ENCODE measurements at regions not wholly inside any gene's neighbourhood (a gene's known extent, or its start where the extent isn't known, plus 50 kb on each side); places are given as distances from the start of the nearest gene placed in this dataset.

DNA sequence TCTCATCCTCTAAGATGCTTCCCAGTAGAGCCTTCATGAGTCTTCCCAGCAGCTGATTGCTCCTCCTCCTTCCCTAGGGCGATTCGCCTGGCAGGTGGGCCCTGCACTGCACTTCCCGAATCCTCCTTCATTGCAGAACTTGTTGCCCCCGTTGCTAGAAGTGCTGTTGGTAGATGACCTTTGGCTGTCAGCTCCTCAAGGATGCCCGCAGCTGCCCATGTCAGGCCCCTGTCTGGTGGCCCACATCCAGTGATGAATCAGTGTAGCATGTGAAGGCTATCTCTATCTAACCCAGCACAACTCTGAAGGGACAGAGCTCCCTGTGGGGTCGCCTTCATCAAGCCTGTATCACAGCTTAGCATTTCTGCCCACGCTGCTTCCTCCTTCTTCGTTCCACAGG lies 52.1 kb upstream of the F3 start:
- H3K4me1 ChIP-seq (ENCODE audit: insufficient read depth, low read length): peaks cover 5% of the 10 kb centered on the region; the same call in 1 of the 2 replicates
- WGBS: 86% methylated on average over 8 of the region's 8 CpGs
- no peaks in the 10 kb centered on the region for H3K9me3 ChIP-seq (ENCODE audit: insufficient read depth, low read depth, low read length)
- H3K27me3 ChIP-seq (ENCODE audit: insufficient read depth, low read length): no peaks in the 10 kb centered on the region
- no peak overlapping the region for H3K9ac ChIP-seq (ENCODE audit: low read depth, low read length)
- no peak overlapping the region for H3K4me3 ChIP-seq (ENCODE audit: low read length)
- H3K27ac ChIP-seq (ENCODE audit: low read depth, low read length): no peak overlapping the region
- H3K36me3 ChIP-seq (ENCODE audit: insufficient read depth, low read length): no peaks in the 10 kb centered on the region

DNA sequence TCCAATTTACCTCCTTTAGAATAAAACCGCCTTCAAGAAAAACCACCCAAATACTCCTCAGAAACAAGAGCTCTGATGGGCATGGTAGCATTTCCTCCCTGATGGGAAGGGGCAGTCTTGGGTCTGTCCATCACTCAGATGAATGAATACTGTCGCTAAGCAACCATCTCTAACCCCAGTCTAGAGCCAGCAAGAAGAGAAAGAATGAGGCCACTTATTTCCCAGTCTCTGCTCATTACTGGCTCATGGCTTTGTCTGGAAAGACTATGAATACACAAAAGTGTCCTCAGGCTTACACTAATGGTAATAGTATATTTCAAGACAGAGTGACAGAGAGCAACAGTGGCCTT lies 51.0 kb upstream of the F3 start:
- no peak overlapping the region for H3K27ac ChIP-seq (ENCODE audit: low read depth, low read length)
- H3K36me3 ChIP-seq (ENCODE audit: insufficient read depth, low read length): no peaks in the 10 kb centered on the region
- H3K4me3 ChIP-seq (ENCODE audit: low read length): no peak overlapping the region
- H3K9ac ChIP-seq (ENCODE audit: low read depth, low read length): no peak overlapping the region
- H3K4me1 ChIP-seq (ENCODE audit: insufficient read depth, low read length): peaks cover 5% of the 10 kb centered on the region; the same call in 1 of the 2 replicates
- H3K9me3 ChIP-seq (ENCODE audit: insufficient read depth, low read depth, low read length): no peaks in the 10 kb centered on the region
- H3K27me3 ChIP-seq (ENCODE audit: insufficient read depth, low read length): no peaks in the 10 kb centered on the region
- 94% methylated on average over 2 of the region's 2 CpGs for WGBS

DNA sequence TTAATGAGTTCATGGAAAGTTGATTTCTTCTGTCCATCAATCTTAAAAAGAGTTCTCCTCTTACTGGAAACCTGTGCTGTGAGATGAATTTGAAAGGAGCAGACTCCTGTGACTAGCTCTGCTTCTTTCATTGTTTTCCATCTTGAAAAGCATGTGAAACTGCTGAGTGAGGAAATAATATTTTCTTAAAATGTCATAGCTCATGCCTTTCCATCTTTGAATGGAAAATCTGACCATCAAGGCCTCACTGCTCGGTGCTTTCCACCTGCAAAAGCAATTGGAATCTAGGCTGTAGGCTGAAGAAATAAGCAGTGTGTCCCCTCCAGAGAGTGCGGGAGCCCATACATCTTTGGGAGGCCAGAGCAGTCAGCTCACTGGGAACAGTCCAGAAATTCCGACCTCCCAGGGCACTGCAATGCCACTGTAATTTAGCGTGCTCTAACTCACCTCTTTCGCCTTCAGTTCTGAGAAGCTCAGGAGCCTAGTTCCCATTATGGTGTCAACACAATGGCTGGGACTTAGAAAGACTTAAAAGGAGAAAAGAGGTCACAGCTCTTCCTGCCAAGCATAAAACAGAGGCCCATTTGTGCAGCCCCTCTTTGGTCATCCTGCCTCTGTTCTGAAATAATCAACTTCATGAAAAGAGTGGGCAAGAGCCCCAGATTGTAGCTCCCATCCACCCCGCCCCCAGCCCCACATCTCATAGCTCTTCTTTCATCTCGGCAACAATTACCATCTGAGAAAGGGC lies 50.4 kb upstream of the F3 start:
- Histone ChIP-seq H3K27me3 (ENCODE audit: insufficient read depth, low read length) (no peaks in the 10 kb centered on the region), H3K4me1 (ENCODE audit: insufficient read depth, low read length) (peaks cover 5% of the 10 kb centered on the region; the same call in 1 of the 2 replicates), H3K9ac (ENCODE audit: low read depth, low read length) (no peak overlapping the region), H3K9me3 (ENCODE audit: insufficient read depth, low read depth, low read length) (no peaks in the 10 kb centered on the region), H3K4me3 (ENCODE audit: low read length) (no peak overlapping the region), H3K36me3 (ENCODE audit: insufficient read depth, low read length) (no peaks in the 10 kb centered on the region), H3K27ac (ENCODE audit: low read depth, low read length) (no peak overlapping the region)
- WGBS: 91% methylated on average over 7 of the region's 7 CpGs
